Common myeloid progenitor, CD34-positive (primary cell): ENCODE measurements at regions not wholly inside any gene's neighbourhood (a gene's known extent, or its start where the extent isn't known, plus 50 kb on each side); places are given as distances from the start of the nearest gene placed in this dataset.

Experiments
- CTCF ChIA-PET: fragments of 350-600 bp; sonication (Branson Sonifier 250); formaldehyde crosslinking; loops from one replicate; lab custom pipeline; 2021; ENCODE audit warnings: antibody characterized with exemption; lab: Charles Lee
- POLR2A ChIA-PET: fragments of 350-600 bp; sonication (Branson Sonifier 250); formaldehyde crosslinking; loops from one replicate; lab custom pipeline; 2021; ENCODE audit warnings: antibody characterized with exemption; lab: Charles Lee
- DNase-seq, 3 donors: peaks; one replicate each; pipeline versions ENCODE4 v3.0.0 to v3.0.0-alpha.2; 2013
- H3K27ac ChIP-seq, 2 experiments: 1 replicate in 1 of 2; 2 replicates in 1 of 2; pipeline ENCODE4 v1.7.0; 2013; ENCODE audit warnings: inconsistent platforms in 2 of 2, low read length in 2 of 2, mild to moderate bottlenecking in 2 of 2, low read depth in 1 of 2, moderate library complexity in 1 of 2; ENCODE audit not compliant: severe bottlenecking in 2 of 2, insufficient read depth in 1 of 2, poor library complexity in 1 of 2
- H3K27me3 ChIP-seq, 5 experiments: replicated peaks in 2 of 5; 1 replicate in 3 of 5; 2 replicates in 2 of 5; pipeline versions ENCODE4 v1.6.1 to v1.7.0; 2013; ENCODE audit warnings: low read length in 4 of 5, mild to moderate bottlenecking in 2 of 5, moderate library complexity in 2 of 5, inconsistent platforms in 1 of 5; ENCODE audit not compliant: insufficient read depth in 5 of 5, control insufficient read depth in 4 of 5
- H3K36me3 ChIP-seq, 4 experiments: 1 replicate in 2 of 4; 2 replicates in 2 of 4; pipeline versions ENCODE4 v1.6.1 to v1.7.0; 2013; ENCODE audit warnings: low read length in 3 of 4, control low read depth in 1 of 4, mild to moderate bottlenecking in 1 of 4; ENCODE audit not compliant: control insufficient read depth in 4 of 4, insufficient read depth in 4 of 4
- H3K4me1 ChIP-seq, 4 experiments: 1 replicate in 3 of 4; 2 replicates in 1 of 4; pipeline versions ENCODE4 v1.6.1 to v1.7.1; 2013; ENCODE audit warnings: low read length in 3 of 4, mild to moderate bottlenecking in 3 of 4, control low read depth in 1 of 4, inconsistent platforms in 1 of 4, moderate library complexity in 1 of 4; ENCODE audit not compliant: control insufficient read depth in 4 of 4, insufficient read depth in 4 of 4; ENCODE audit errors: control extremely low read depth in 1 of 4
- H3K4me3 ChIP-seq, 7 experiments: 1 replicate in 4 of 7; 2 replicates in 3 of 7; pipeline versions ENCODE4 v1.5.1 to v1.7.0; 2013; ENCODE audit warnings: mild to moderate bottlenecking in 7 of 7, low read length in 6 of 7, moderate library complexity in 6 of 7, inconsistent platforms in 2 of 7, low read depth in 2 of 7, control low read depth in 1 of 7; ENCODE audit not compliant: insufficient read depth in 4 of 7, control insufficient read depth in 1 of 7; ENCODE audit errors: extremely low read depth in 1 of 7
- H3K9me3 ChIP-seq, 5 experiments: 1 replicate in 4 of 5; 2 replicates in 1 of 5; pipeline versions ENCODE4 v1.6.1 to v1.7.1; 2013; ENCODE audit warnings: low read length in 4 of 5, mild to moderate bottlenecking in 2 of 5, inconsistent platforms in 1 of 5, low read depth in 1 of 5, moderate library complexity in 1 of 5; ENCODE audit not compliant: control insufficient read depth in 4 of 5, insufficient read depth in 2 of 5; ENCODE audit errors: control extremely low read depth in 1 of 5
- WGBS: methylation state at CpG from one replicate; pipeline ENCODE4 v1.1.5; 2013; ENCODE audit not compliant: insufficient coverage; 5-methylcytosine and 5-hydroxymethylcytosine counted together

DNA sequence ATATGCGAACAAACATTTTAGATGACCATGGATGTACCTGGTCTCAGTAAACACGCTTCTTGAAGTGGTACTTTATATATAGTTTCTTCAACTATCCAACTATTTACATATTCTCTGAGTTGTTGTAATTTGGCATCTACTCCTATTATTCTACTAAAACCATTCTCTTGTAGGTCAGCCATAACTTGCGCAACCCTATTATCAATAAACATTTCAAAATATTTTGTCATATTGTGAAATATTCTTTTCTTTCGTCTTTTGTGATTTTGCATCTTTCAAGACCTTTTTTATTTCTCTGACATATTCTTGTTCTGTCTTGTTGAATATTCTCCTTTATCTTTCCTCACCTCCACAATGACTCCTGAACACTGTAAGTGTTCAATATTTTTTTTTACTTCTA, 753.3 kb downstream of the NXPH1 start:
- ChIA-PET POLR2A (no interaction called here), CTCF (no interaction called here)
- no peaks in the 10 kb centered on the region for H3K27me3 ChIP-seq
- H3K27ac ChIP-seq = no peak overlapping the region
- no CpG with 5 or more reads among the region's 4 CpGs for WGBS
- H3K4me3 ChIP-seq = no peak overlapping the region
- no peaks in the 10 kb centered on the region for H3K4me1 ChIP-seq
- no peaks in the 10 kb centered on the region for H3K9me3 ChIP-seq
- H3K36me3 ChIP-seq = no peaks in the 10 kb centered on the region
- no peak for DNase-seq

DNA sequence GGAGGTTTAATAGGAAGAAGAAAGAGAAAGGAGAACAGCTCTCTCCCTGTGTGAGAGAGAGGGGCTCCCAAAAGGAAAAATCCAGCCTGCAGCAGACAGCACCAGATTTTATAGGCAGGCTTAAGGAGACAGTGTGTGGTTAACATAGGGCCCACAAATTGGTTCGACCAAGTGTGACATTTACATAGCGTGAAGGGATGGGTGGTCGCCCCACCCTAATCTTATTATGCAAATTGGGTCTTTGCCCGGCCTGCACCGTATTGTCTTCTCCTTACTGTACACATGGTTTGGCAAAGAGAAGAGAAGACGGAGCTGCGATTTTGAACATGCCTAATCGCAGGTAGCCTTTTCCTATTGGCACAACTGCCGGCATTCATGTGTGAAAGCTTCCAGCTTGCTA, 756.3 kb downstream of the NXPH1 start:
- 95% methylated on average over 9 of the region's 9 CpGs for WGBS
- CTCF ChIA-PET = no interaction called here

DNA sequence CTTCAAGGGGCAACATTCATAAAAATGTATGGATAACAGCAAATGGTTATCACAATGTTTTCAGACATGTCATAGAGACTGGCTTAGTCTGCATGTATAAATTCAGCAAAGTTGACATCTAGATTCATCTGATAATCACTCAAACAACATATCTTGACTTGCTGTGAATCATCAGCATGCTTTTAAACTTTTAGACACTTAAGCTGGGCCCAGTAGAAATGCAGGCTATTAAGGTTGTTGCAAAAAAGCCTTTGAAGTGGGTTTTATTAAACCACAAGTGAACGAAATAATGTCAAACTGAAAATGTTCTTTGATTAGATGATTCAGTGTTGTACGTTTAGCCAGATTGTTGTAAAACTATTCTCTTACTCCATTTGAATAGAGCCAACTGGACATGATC, 759.6 kb downstream of the NXPH1 start:
- no peaks in the 10 kb centered on the region for H3K27me3 ChIP-seq
- H3K9me3 ChIP-seq = no peaks in the 10 kb centered on the region
- DNase-seq = no peak
- H3K4me1 ChIP-seq = no peaks in the 10 kb centered on the region
- H3K4me3 ChIP-seq = no peak overlapping the region
- 68% methylated on average over 2 of the region's 2 CpGs for WGBS
- CTCF ChIA-PET = no interaction called here
- no peaks in the 10 kb centered on the region for H3K36me3 ChIP-seq
- POLR2A ChIA-PET = no interaction called here
- no peak overlapping the region for H3K27ac ChIP-seq

More for the DNA sequence above, 756.3 kb downstream of the NXPH1 start:
- no peak for DNase-seq
- Histone ChIP-seq H3K4me1 (no peaks in the 10 kb centered on the region), H3K27me3 (no peaks in the 10 kb centered on the region), H3K4me3 (no peak overlapping the region), H3K27ac (no peak overlapping the region), H3K9me3 (no peaks in the 10 kb centered on the region), H3K36me3 (no peaks in the 10 kb centered on the region)
- POLR2A ChIA-PET = no interaction called here

DNA sequence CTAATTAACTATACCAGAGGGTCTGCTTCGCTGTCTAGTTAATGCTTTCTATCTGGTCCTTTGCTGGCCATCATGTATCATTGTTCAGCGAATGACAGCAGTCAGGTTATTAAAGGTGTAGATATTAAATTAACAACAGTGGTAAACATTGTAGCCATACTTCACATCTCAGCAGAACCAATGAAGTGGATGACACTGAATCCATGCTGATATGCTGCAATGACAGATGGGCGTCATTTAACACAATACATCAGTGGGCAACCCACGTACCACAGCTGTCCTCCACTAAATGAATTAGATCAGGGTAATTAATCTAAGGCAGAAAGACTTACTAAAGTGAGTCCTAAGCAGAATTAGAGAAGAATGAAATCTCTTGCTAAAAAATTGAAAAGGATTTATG, 767.2 kb downstream of the NXPH1 start:
- Histone ChIP-seq H3K4me3 (no peak overlapping the region), H3K4me1 (no peaks in the 10 kb centered on the region), H3K27ac (no peak overlapping the region), H3K27me3 (no peaks in the 10 kb centered on the region), H3K9me3 (no peaks in the 10 kb centered on the region), H3K36me3 (no peaks in the 10 kb centered on the region)
- ChIA-PET CTCF (no interaction called here), POLR2A (no interaction called here)
- 100% methylated on average over 1 of the region's 4 CpGs for WGBS
- no peak for DNase-seq

DNA sequence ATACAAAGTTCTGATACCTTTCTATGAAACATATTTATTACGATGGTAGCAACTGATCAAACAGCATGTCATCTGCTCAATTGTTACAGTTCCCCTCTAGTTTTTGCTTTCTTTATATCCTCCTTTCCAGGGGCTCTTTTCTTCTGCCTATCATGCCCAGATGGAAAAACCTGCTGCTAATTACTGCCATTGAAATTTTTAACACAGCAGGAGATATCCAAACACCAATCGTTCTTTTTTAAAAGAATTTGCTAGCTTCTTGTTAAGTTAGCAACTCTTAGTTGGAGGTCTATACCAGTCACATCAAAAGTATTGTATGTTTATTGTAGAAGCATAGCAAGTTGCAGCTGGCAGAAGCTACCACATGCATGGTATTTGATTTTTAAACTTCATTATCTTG, 768.5 kb downstream of the NXPH1 start:
- Histone ChIP-seq H3K27me3 (no peaks in the 10 kb centered on the region), H3K4me3 (no peak overlapping the region), H3K36me3 (no peaks in the 10 kb centered on the region), H3K27ac (no peak overlapping the region), H3K4me1 (no peaks in the 10 kb centered on the region), H3K9me3 (no peaks in the 10 kb centered on the region)
- 71% methylated on average over 1 of the region's 2 CpGs for WGBS
- CTCF ChIA-PET = interaction anchor here (0.8 kb wide), 1 partner anchor 22 kb away, joined by 3 read pairs; no protein-coding TSS in a partner anchor
- POLR2A ChIA-PET = no interaction called here
- no peak for DNase-seq

DNA sequence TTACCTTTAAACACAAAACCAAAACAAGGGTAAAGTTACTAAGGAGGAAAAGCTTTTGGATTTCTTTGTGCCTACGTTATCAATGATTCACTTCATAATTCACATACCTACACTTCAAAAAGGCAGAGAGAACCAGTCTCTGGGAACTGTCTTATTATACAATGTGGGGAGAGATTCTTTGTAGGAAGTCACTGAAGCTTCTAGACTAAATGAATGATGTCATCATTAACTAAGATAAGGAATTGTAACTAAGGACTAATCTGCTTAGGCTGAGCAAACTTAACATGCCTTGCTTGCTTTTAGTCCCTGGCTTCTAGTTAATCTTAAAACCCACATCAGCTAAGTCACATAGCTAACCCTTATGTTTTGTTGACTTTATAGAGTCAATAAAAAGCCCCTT, 771.2 kb downstream of the NXPH1 start:
- CTCF ChIA-PET = interaction anchor here (0.9 kb wide), 1 partner anchor 13 kb away, joined by 3 read pairs; no protein-coding TSS in a partner anchor
- no peaks in the 10 kb centered on the region for H3K9me3 ChIP-seq
- DNase-seq = no peak
- no CpG with 5 or more reads among the region's 1 CpG for WGBS
- POLR2A ChIA-PET = no interaction called here
- H3K4me3 ChIP-seq = no peak overlapping the region
- H3K36me3 ChIP-seq = no peaks in the 10 kb centered on the region
- no peaks in the 10 kb centered on the region for H3K27me3 ChIP-seq
- H3K27ac ChIP-seq = no peak overlapping the region
- no peaks in the 10 kb centered on the region for H3K4me1 ChIP-seq

DNA sequence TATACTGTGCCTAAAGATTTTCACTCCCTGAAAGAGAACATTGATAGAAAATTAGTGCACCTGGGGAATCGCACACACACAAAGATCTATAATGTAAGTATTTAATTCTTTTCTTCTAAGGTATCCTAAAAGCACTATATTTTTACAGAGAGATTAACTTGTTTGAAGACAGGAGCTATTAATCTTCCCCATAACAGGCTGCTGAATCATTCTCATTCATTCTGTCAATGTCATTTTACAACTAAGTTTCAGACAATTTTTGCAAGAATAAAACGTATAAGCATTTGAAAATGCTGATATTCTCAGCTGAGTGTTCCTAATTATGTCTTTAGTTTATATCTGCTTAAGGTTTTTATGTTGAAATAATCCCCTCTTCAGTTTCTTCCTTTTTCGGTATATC, 776.7 kb downstream of the NXPH1 start:
- ChIA-PET CTCF (no interaction called here), POLR2A (no interaction called here)
- Histone ChIP-seq H3K4me3 (no peak overlapping the region), H3K36me3 (no peaks in the 10 kb centered on the region), H3K27me3 (no peaks in the 10 kb centered on the region), H3K9me3 (no peaks in the 10 kb centered on the region), H3K27ac (no peak overlapping the region), H3K4me1 (no peaks in the 10 kb centered on the region)
- no CpG with 5 or more reads among the region's 3 CpGs for WGBS
- DNase-seq = no peak
